ENCODE measurements at regions not wholly inside any gene's neighbourhood (a gene's known extent, or its start where the extent isn't known, plus 50 kb on each side); places are given as distances from the start of the nearest gene placed in this dataset.
"Not testable (repeated sequence)": the region's sequence is repeated elsewhere in the genome, so short reads cannot be mapped to it uniquely, and the experiment has no call there.

GRCh38 chr2:190005513-190005912 is 57.0 kb downstream of the MSTN start:
- H3K27me3 Mint-ChIP-seq, result peaks cover 2% of the 10 kb centered on the region
- H3K4me1 Mint-ChIP-seq, result no peaks in the 10 kb centered on the region
- H3K36me3 Mint-ChIP-seq (ENCODE audit: low read depth), result no peaks in the 10 kb centered on the region
- intact Hi-C loops (cut with DNase I, micrococcal nuclease), result no loop called here
- H3K9me3 Mint-ChIP-seq (ENCODE audit: low read depth), result peaks cover 3% of the 10 kb centered on the region
- ATAC-seq, result no peak
- no peak overlapping the region for H3K4me3 Mint-ChIP-seq
- CTCF ChIA-PET, result interaction anchor here (1.5 kb wide), 1 partner anchor 42 kb away, joined by 4 read pairs; no protein-coding TSS in a partner anchor
- DNase-seq, result no peak
- H3K27ac Mint-ChIP-seq, result no peak overlapping the region
- POLR2A ChIA-PET, result no interaction called here

GRCh38 chr2:189999661-190000060 is 62.9 kb downstream of the MSTN start:
- ChIA-PET POLR2A (no interaction called here), CTCF (no interaction called here)
- DNase-seq (no peak), ATAC-seq (no peak)
- H3K9me3 Mint-ChIP-seq (ENCODE audit: low read depth), result peaks cover 15% of the 10 kb centered on the region
- H3K27ac Mint-ChIP-seq, result no peak overlapping the region
- H3K27me3 Mint-ChIP-seq, result peaks cover 5% of the 10 kb centered on the region
- intact Hi-C loops (cut with DNase I, micrococcal nuclease), result no loop called here
- H3K4me3 Mint-ChIP-seq, result no peak overlapping the region
- no peaks in the 10 kb centered on the region for H3K36me3 Mint-ChIP-seq (ENCODE audit: low read depth)
- no peaks in the 10 kb centered on the region for H3K4me1 Mint-ChIP-seq

GRCh38 chr2:189998665-189999064 is 63.9 kb downstream of the MSTN start:
- H3K36me3 Mint-ChIP-seq (ENCODE audit: low read depth); H3K4me3 Mint-ChIP-seq; POLR2A ChIA-PET; H3K4me1 Mint-ChIP-seq; ATAC-seq; H3K27me3 Mint-ChIP-seq; H3K27ac Mint-ChIP-seq; intact Hi-C loops (cut with DNase I, micrococcal nuclease); CTCF ChIA-PET; DNase-seq: not testable (repeated sequence)
- H3K9me3 Mint-ChIP-seq (ENCODE audit: low read depth), result peaks cover 17% of the 10 kb centered on the region

- H3K4me1 Mint-ChIP-seq, result no peaks in the 10 kb centered on the region
- CTCF ChIA-PET, result no interaction called here
- H3K36me3 Mint-ChIP-seq (ENCODE audit: low read depth), result no peaks in the 10 kb centered on the region
- H3K27me3 Mint-ChIP-seq, result peaks cover 3% of the 10 kb centered on the region
- no peak overlapping the region for H3K4me3 Mint-ChIP-seq
- H3K9me3 Mint-ChIP-seq (ENCODE audit: low read depth), result peaks cover 17% of the 10 kb centered on the region
- POLR2A ChIA-PET, result no interaction called here
- ATAC-seq (no peak), DNase-seq (no peak)
- no peak overlapping the region for H3K27ac Mint-ChIP-seq
- intact Hi-C loops (cut with DNase I, micrococcal nuclease), result no loop called here
These were observed 65.5 kb downstream of the MSTN start for GRCh38 chr2:189997016-189997415.

- no peak overlapping the region for H3K4me3 Mint-ChIP-seq
- no peaks in the 10 kb centered on the region for H3K36me3 Mint-ChIP-seq (ENCODE audit: low read depth)
- no peak for ATAC-seq
- H3K27me3 Mint-ChIP-seq, result peaks cover 3% of the 10 kb centered on the region
- intact Hi-C loops (cut with DNase I, micrococcal nuclease), result no loop called here
- no peak for DNase-seq
- H3K9me3 Mint-ChIP-seq (ENCODE audit: low read depth), result peaks cover 16% of the 10 kb centered on the region
- CTCF ChIA-PET, result interaction anchor here (1.4 kb wide), 1 partner anchor 77 kb away, joined by 3 read pairs; no protein-coding TSS in a partner anchor
- no peaks in the 10 kb centered on the region for H3K4me1 Mint-ChIP-seq
- H3K27ac Mint-ChIP-seq, result no peak overlapping the region
- POLR2A ChIA-PET, result no interaction called here
These were observed 66.8 kb downstream of the MSTN start for GRCh38 chr2:189995679-189996078.

- intact Hi-C loops (cut with DNase I, micrococcal nuclease), result no loop called here
- Mint-ChIP-seq H3K27me3 (peaks cover 4% of the 10 kb centered on the region), H3K4me3 (no peak overlapping the region), H3K36me3 (ENCODE audit: low read depth) (peaks cover 3% of the 10 kb centered on the region), H3K4me1 (no peaks in the 10 kb centered on the region), H3K27ac (no peak overlapping the region), H3K9me3 (ENCODE audit: low read depth) (peaks cover 24% of the 10 kb centered on the region)
- ChIA-PET POLR2A (no interaction called here), CTCF (interaction anchor here (1.0 to 1.6 kb wide), 2 partner anchors 10 to 140 kb away, joined by 3 to 4 read pairs; no protein-coding TSS in a partner anchor)
- DNase-seq (no peak), ATAC-seq (peak; percentile 19)
These were observed 79.6 kb downstream of the MSTN start for GRCh38 chr2:189982780-189983394.

GRCh38 chr2:189982087-189982486 is 80.4 kb downstream of the MSTN start:
- peaks cover 4% of the 10 kb centered on the region for H3K27me3 Mint-ChIP-seq
- CTCF ChIA-PET, result interaction anchor here (0.7 to 1.6 kb wide), 3 partner anchors 11 to 144 kb away, joined by 3 to 4 read pairs (median 4); no protein-coding TSS in a partner anchor

GRCh38 chr2:189976488-189976887 is 86.0 kb downstream of the MSTN start:
- intact Hi-C loops (cut with DNase I, micrococcal nuclease); H3K36me3 Mint-ChIP-seq (ENCODE audit: low read depth); POLR2A ChIA-PET; H3K4me1 Mint-ChIP-seq; H3K9me3 Mint-ChIP-seq (ENCODE audit: low read depth); H3K4me3 Mint-ChIP-seq; ATAC-seq; DNase-seq; H3K27ac Mint-ChIP-seq: not testable (repeated sequence)
- CTCF ChIA-PET, result interaction anchor here (0.6 kb wide), 1 partner anchor 16 kb away, joined by 3 read pairs; no protein-coding TSS in a partner anchor
- peaks cover 11% of the 10 kb centered on the region for H3K27me3 Mint-ChIP-seq

More at GRCh38 chr2:189982087-189982486, 80.4 kb downstream of the MSTN start:
- ATAC-seq, result no peak
- no peaks in the 10 kb centered on the region for H3K4me1 Mint-ChIP-seq
- peaks cover 24% of the 10 kb centered on the region for H3K9me3 Mint-ChIP-seq (ENCODE audit: low read depth)
- intact Hi-C loops (cut with DNase I, micrococcal nuclease), result no loop called here
- no peak for DNase-seq
- no peak overlapping the region for H3K27ac Mint-ChIP-seq
- peaks cover 3% of the 10 kb centered on the region for H3K36me3 Mint-ChIP-seq (ENCODE audit: low read depth)
- POLR2A ChIA-PET, result no interaction called here
- no peak overlapping the region for H3K4me3 Mint-ChIP-seq

GRCh38 chr2:189960346-189960745 is 102.2 kb downstream of the MSTN start:
- DNase-seq, result no peak
- Mint-ChIP-seq H3K9me3 (ENCODE audit: low read depth) (no peaks in the 10 kb centered on the region), H3K4me1 (no peaks in the 10 kb centered on the region), H3K27me3 (peaks cover 3% of the 10 kb centered on the region), H3K36me3 (ENCODE audit: low read depth) (no peaks in the 10 kb centered on the region), H3K27ac (no peak overlapping the region), H3K4me3 (no peak overlapping the region)
- ATAC-seq, result no peak
- intact Hi-C loops (cut with DNase I, micrococcal nuclease), result no loop called here
- ChIA-PET POLR2A (no interaction called here), CTCF (interaction anchor here (0.6 kb wide), 2 partner anchors 16 to 117 kb away, joined by 3 read pairs; no protein-coding TSS in a partner anchor)

GRCh38 chr2:189959450-189959849 is 103.1 kb downstream of the MSTN start:
- Mint-ChIP-seq H3K9me3 (ENCODE audit: low read depth) (no peaks in the 10 kb centered on the region), H3K4me1 (no peaks in the 10 kb centered on the region), H3K27me3 (peaks cover 2% of the 10 kb centered on the region), H3K4me3 (no peak overlapping the region), H3K36me3 (ENCODE audit: low read depth) (no peaks in the 10 kb centered on the region), H3K27ac (no peak overlapping the region)
- no peak for DNase-seq
- CTCF ChIA-PET, result no interaction called here
- ATAC-seq, result no peak
- POLR2A ChIA-PET, result no interaction called here
- intact Hi-C loops (cut with DNase I, micrococcal nuclease), result no loop called here

GRCh38 chr2:189954989-189955388 is 107.5 kb downstream of the MSTN start:
- ATAC-seq (no peak), DNase-seq (no peak)
- H3K27ac Mint-ChIP-seq, result no peak overlapping the region
- H3K4me3 Mint-ChIP-seq, result no peak overlapping the region
- ChIA-PET CTCF (no interaction called here), POLR2A (no interaction called here)
- no peaks in the 10 kb centered on the region for H3K36me3 Mint-ChIP-seq (ENCODE audit: low read depth)
- H3K9me3 Mint-ChIP-seq (ENCODE audit: low read depth), result no peaks in the 10 kb centered on the region
- no peaks in the 10 kb centered on the region for H3K4me1 Mint-ChIP-seq
- H3K27me3 Mint-ChIP-seq, result peaks cover 3% of the 10 kb centered on the region
- intact Hi-C loops (cut with DNase I, micrococcal nuclease), result no loop called here

GRCh38 chr2:189952536-189953109 is 109.9 kb downstream of the MSTN start:
- H3K4me3 Mint-ChIP-seq, result no peak overlapping the region
- POLR2A ChIA-PET, result no interaction called here
- H3K27me3 Mint-ChIP-seq, result peaks cover 1% of the 10 kb centered on the region
- ATAC-seq (no peak), DNase-seq (no peak)
- no peaks in the 10 kb centered on the region for H3K9me3 Mint-ChIP-seq (ENCODE audit: low read depth)
- H3K4me1 Mint-ChIP-seq, result no peaks in the 10 kb centered on the region
- H3K36me3 Mint-ChIP-seq (ENCODE audit: low read depth), result no peaks in the 10 kb centered on the region
- CTCF ChIA-PET, result no interaction called here
- intact Hi-C loops (cut with DNase I, micrococcal nuclease), result no loop called here
- H3K27ac Mint-ChIP-seq, result no peak overlapping the region
